22Rv1 (cell line): ENCODE measurements at regions not wholly inside any gene's neighbourhood (a gene's known extent, or its start where the extent isn't known, plus 50 kb on each side); places are given as distances from the start of the nearest gene placed in this dataset.

ENCODE experiments used
- ZFX ChIP-seq: fragments of 450-650 bp; IDR thresholded peaks from 2 replicates; pipeline ENCODE4 v1.6.1; 2017; ENCODE audit warnings: antibody characterized with exemption, borderline replicate concordance
- TF ChIP-seq, protein P1 (sequence below): fragments of 450-650 bp; IDR thresholded peaks from 2 replicates; pipeline ENCODE4 v1.5.1; 2017; ENCODE audit warnings: mild to moderate bottlenecking

GRCh38 chr6:113505084-113505699, 352.0 kb upstream of the MARCKS start:
- TF ChIP-seq, protein P1, sequence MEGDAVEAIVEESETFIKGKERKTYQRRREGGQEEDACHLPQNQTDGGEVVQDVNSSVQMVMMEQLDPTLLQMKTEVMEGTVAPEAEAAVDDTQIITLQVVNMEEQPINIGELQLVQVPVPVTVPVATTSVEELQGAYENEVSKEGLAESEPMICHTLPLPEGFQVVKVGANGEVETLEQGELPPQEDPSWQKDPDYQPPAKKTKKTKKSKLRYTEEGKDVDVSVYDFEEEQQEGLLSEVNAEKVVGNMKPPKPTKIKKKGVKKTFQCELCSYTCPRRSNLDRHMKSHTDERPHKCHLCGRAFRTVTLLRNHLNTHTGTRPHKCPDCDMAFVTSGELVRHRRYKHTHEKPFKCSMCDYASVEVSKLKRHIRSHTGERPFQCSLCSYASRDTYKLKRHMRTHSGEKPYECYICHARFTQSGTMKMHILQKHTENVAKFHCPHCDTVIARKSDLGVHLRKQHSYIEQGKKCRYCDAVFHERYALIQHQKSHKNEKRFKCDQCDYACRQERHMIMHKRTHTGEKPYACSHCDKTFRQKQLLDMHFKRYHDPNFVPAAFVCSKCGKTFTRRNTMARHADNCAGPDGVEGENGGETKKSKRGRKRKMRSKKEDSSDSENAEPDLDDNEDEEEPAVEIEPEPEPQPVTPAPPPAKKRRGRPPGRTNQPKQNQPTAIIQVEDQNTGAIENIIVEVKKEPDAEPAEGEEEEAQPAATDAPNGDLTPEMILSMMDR = no peak
- TF ChIP-seq ZFX = no peak
